Superior temporal gyrus (tissue), 1 donor: ENCODE measurements at regions not wholly inside any gene's neighbourhood (a gene's known extent, or its start where the extent isn't known, plus 50 kb on each side); places are given as distances from the start of the nearest gene placed in this dataset.

Experiments used
- DNase-seq: peaks from one replicate; pipeline ENCODE4 v3.0.0-alpha.2; 2016; ENCODE audit errors: extremely low spot score

- DNase-seq: no peak
These were observed 251.4 kb upstream of the ROPN1 start for GRCh38 chr3:124243177-124243859.

GRCh38 chr3:124246376-124246775 is 254.5 kb upstream of the ROPN1 start:
- DNase-seq: no peak

GRCh38 chr3:124246949-124247348 is 255.0 kb upstream of the ROPN1 start:
- no peak for DNase-seq

- peak; percentile 56 for DNase-seq
These were observed 256.6 kb upstream of the ROPN1 start for GRCh38 chr3:124248471-124249028.

GRCh38 chr3:124249038-124249437 is 257.1 kb upstream of the ROPN1 start:
- DNase-seq: no peak

- DNase-seq: no peak
These were observed 258.1 kb upstream of the ROPN1 start for GRCh38 chr3:124250053-124250452.

GRCh38 chr3:124256156-124256555 is 264.2 kb upstream of the ROPN1 start:
- DNase-seq: no peak

- no peak for DNase-seq
These were observed 264.7 kb upstream of the ROPN1 start for GRCh38 chr3:124256599-124256998.

GRCh38 chr3:124257336-124257864 is 265.5 kb upstream of the ROPN1 start:
- DNase-seq: no peak

- no peak for DNase-seq
These were observed 266.2 kb upstream of the ROPN1 start for GRCh38 chr3:124258057-124258500.

GRCh38 chr3:124260206-124260915 is 268.4 kb upstream of the ROPN1 start:
- DNase-seq: no peak

- DNase-seq: no peak
These were observed 269.4 kb upstream of the ROPN1 start for GRCh38 chr3:124261306-124261705.

- DNase-seq: no peak
These were observed 271.2 kb upstream of the ROPN1 start for GRCh38 chr3:124263168-124263567.

- DNase-seq: no peak
These were observed 272.4 kb upstream of the ROPN1 start for GRCh38 chr3:124264346-124264745.

- DNase-seq: no peak
These were observed 274.6 kb upstream of the ROPN1 start for GRCh38 chr3:124266487-124266886.

- no peak for DNase-seq
These were observed 275.5 kb upstream of the ROPN1 start for GRCh38 chr3:124267406-124267805.

- DNase-seq: no peak
These were observed 276.4 kb upstream of the ROPN1 start for GRCh38 chr3:124268355-124268754.

GRCh38 chr3:124269619-124270018 is 277.7 kb upstream of the ROPN1 start:
- DNase-seq: no peak

GRCh38 chr3:124272605-124273151 is 280.8 kb upstream of the ROPN1 start:
- DNase-seq: no peak

- DNase-seq: no peak
These were observed 281.7 kb upstream of the ROPN1 start for GRCh38 chr3:124273651-124274050.

- DNase-seq: no peak
These were observed 282.1 kb upstream of the ROPN1 start for GRCh38 chr3:124274051-124274450.

- peak; percentile 50 for DNase-seq
These were observed 283.5 kb upstream of the ROPN1 start for GRCh38 chr3:124275412-124275811.

GRCh38 chr3:124276133-124276532 is 284.2 kb upstream of the ROPN1 start:
- DNase-seq: no peak
